H1 (cell line): ENCODE measurements at regions not wholly inside any gene's neighbourhood (a gene's known extent, or its start where the extent isn't known, plus 50 kb on each side); places are given as distances from the start of the nearest gene placed in this dataset.

Source experiments
- CEBPB ChIP-seq: IDR thresholded peaks from 2 replicates; pipeline ENCODE4 v1.6.1; 2012; ENCODE audit warnings: low read depth, low read length
- EP300 ChIP-seq, 2 experiments: IDR thresholded peaks; 1 replicate in 1 of 2; 2 replicates in 1 of 2; pipeline ENCODE4 v1.6.1; 2011 to 2012; ENCODE audit warnings: low read depth in 2 of 2, low read length in 2 of 2, mild to moderate bottlenecking in 2 of 2, borderline replicate concordance in 1 of 2, inconsistent platforms in 1 of 2, moderate library complexity in 1 of 2
- HDAC6 ChIP-seq: IDR thresholded peaks from one replicate; pipeline ENCODE4 v1.7.1; 2012; ENCODE audit warnings: low read depth, mild to moderate bottlenecking, inconsistent platforms, low read length, moderate library complexity
- KDM4A ChIP-seq: IDR thresholded peaks from one replicate; pipeline ENCODE4 v1.7.1; 2012; ENCODE audit warnings: low read depth, mild to moderate bottlenecking, moderate library complexity, low read length, inconsistent platforms; ENCODE audit not compliant: severe bottlenecking
- POLR2A ChIP-seq, 2 experiments: IDR thresholded peaks; 1 replicate in 1 of 2; 2 replicates in 1 of 2; pipeline ENCODE4 v1.6.1; 2011; ENCODE audit warnings: low read depth in 2 of 2, low read length in 2 of 2, mild to moderate bottlenecking in 2 of 2; ENCODE audit errors: control extremely low read depth in 1 of 2
- SIX5 ChIP-seq: IDR thresholded peaks from 2 replicates; pipeline ENCODE4 v1.6.1; 2011; ENCODE audit warnings: mild to moderate bottlenecking, low read depth, low read length
- TBP ChIP-seq: IDR thresholded peaks from 2 replicates; pipeline ENCODE4 v1.6.1; 2011; ENCODE audit warnings: low read depth, low read length, improper control_type of control experiment
- TCF12 ChIP-seq: IDR thresholded peaks from 2 replicates; pipeline ENCODE4 v1.6.1; 2011; ENCODE audit warnings: low read depth, mild to moderate bottlenecking, low read length
- TF ChIP-seq, protein P1 (sequence below), 3 experiments: IDR thresholded peaks; 1 replicate in 2 of 3; 2 replicates in 1 of 3; pipeline versions ENCODE4 v1.5.1 to v1.6.1; 2011; ENCODE audit warnings: low read length in 3 of 3, mild to moderate bottlenecking in 3 of 3, inconsistent platforms in 2 of 3, low read depth in 1 of 3, moderate library complexity in 1 of 3; ENCODE audit not compliant: insufficient read depth in 1 of 3; ENCODE audit errors: control extremely low read depth in 1 of 3

DNA sequence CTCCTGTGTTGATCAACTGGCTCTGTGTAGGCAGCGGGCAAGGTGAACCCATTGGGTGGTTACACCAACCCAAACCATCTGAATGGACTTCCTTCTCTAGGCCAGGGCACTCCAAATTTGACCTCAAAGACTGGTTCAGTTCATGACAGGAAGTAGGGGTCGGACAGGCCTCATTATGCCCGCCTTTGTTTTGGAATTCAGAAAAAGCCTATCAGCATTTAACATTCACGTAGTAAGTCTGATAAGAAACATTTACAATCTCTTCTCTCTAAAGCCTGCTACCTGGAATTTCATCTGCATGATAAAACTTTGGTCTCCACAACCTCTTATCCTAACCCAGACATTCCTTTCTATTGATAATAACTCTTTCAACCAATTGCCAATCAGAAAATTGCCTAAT lies 97.1 kb upstream of the ETV3 start:
- TF ChIP-seq KDM4A = no peak
- no peak for TF ChIP-seq HDAC6
- TF ChIP-seq SIX5 = no peak
- TF ChIP-seq CEBPB = no peak
- TF ChIP-seq TCF12 = no peak
- TF ChIP-seq POLR2A (IDR thresholded peaks at IDR 0.05; ENCODE audit: control extremely low read depth in 1 of 2, low read depth in 2 of 2, low read length in 2 of 2) = no peak
- TF ChIP-seq TBP = no peak
- TF ChIP-seq, protein P1, sequence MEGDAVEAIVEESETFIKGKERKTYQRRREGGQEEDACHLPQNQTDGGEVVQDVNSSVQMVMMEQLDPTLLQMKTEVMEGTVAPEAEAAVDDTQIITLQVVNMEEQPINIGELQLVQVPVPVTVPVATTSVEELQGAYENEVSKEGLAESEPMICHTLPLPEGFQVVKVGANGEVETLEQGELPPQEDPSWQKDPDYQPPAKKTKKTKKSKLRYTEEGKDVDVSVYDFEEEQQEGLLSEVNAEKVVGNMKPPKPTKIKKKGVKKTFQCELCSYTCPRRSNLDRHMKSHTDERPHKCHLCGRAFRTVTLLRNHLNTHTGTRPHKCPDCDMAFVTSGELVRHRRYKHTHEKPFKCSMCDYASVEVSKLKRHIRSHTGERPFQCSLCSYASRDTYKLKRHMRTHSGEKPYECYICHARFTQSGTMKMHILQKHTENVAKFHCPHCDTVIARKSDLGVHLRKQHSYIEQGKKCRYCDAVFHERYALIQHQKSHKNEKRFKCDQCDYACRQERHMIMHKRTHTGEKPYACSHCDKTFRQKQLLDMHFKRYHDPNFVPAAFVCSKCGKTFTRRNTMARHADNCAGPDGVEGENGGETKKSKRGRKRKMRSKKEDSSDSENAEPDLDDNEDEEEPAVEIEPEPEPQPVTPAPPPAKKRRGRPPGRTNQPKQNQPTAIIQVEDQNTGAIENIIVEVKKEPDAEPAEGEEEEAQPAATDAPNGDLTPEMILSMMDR (IDR thresholded peaks at IDR 0.05; ENCODE audit: control extremely low read depth in 1 of 3, insufficient read depth in 1 of 3, low read depth in 1 of 3, low read length in 3 of 3) = no peak
- no peak for TF ChIP-seq EP300 (IDR thresholded peaks at IDR 0.05; ENCODE audit: borderline replicate concordance in 1 of 2, low read depth in 2 of 2, low read length in 2 of 2)
